ENCODE measurements at regions not wholly inside any gene's neighbourhood (a gene's known extent, or its start where the extent isn't known, plus 50 kb on each side); places are given as distances from the start of the nearest gene placed in this dataset.

DNA sequence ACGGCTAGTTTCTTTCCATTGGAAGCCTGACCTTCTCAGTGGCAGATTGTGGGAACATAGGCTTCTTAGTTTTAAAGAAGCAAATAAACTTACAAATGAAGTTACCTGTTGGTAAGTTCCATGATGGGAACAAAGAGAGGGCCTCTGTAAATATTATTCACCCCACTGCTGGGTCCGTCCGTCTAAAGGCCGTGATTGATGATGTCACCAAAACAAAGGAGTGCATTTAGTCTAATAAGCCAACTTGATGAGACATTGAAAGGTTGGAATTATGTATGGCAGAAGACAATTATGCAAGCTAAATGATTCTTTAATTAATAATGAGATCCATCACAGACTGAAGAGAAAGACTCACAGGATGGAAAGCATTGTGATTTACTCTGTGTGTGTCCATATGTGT, 1091.9 kb upstream of the FANCL start:
- TF ChIP-seq, protein P1, sequence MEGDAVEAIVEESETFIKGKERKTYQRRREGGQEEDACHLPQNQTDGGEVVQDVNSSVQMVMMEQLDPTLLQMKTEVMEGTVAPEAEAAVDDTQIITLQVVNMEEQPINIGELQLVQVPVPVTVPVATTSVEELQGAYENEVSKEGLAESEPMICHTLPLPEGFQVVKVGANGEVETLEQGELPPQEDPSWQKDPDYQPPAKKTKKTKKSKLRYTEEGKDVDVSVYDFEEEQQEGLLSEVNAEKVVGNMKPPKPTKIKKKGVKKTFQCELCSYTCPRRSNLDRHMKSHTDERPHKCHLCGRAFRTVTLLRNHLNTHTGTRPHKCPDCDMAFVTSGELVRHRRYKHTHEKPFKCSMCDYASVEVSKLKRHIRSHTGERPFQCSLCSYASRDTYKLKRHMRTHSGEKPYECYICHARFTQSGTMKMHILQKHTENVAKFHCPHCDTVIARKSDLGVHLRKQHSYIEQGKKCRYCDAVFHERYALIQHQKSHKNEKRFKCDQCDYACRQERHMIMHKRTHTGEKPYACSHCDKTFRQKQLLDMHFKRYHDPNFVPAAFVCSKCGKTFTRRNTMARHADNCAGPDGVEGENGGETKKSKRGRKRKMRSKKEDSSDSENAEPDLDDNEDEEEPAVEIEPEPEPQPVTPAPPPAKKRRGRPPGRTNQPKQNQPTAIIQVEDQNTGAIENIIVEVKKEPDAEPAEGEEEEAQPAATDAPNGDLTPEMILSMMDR (IDR thresholded peaks at IDR 0.05), result no peak
- TF ChIP-seq POLR2AphosphoS5 (IDR thresholded peaks at IDR 0.05) (no peak), EP300 (IDR thresholded peaks at IDR 0.05; ENCODE audit: low read depth) (no peak), POLR2A (IDR thresholded peaks at IDR 0.05) (no peak)

Data from transverse colon (tissue), 4 donors.